ENCODE measurements at regions not wholly inside any gene's neighbourhood (a gene's known extent, or its start where the extent isn't known, plus 50 kb on each side); places are given as distances from the start of the nearest gene placed in this dataset.

- no peak for DNase-seq
Measured at GRCh38 chr5:2696156-2696807, 55.2 kb downstream of the IRX2 start.

- DNase-seq: no peak
Measured at GRCh38 chr5:2695200-2695891, 56.1 kb downstream of the IRX2 start.

- no peak for DNase-seq
Measured at GRCh38 chr5:2691530-2691929, 59.9 kb downstream of the IRX2 start.

- DNase-seq: no peak
Measured at GRCh38 chr5:2690293-2690692, 61.2 kb downstream of the IRX2 start.

DNA sequence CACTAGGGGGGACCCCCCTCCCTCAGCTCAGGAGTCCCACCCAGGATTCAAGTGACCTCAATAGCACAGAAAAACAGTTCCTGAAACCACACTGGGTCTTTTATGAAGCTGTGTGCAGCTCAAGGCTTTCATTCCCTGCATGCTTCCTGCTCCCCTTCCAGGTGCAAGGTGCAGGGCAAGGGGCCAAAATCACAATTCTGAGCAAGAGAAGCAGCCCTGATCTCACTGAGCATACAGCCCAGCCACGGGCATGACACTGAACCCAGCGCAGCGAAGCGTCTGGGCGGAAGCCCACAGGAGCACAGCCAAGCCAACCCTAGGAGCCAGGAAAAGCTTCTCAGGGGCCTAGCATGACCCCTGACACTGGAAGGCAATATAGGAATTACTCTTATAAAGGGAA, 62.9 kb downstream of the IRX2 start:
- no peak for DNase-seq

DNA sequence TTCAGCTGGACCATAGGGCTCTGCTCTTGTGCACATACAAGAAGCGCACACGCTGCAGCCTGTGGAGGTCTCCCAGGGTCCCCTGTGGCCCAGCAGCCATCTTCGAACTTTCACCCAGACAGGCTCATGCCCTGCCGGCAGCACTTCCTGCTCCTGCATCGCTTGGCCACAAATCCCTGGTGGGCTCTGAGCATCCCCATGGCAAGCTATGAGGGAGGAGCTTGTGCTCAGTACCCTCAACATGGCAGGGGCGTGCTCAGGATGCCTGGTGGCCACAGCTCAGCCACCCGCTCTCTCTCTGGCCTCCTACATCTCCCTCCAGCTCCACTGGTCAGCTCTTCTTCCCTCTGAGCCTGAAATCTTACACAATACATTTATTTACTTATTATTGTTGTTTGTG, 63.7 kb downstream of the IRX2 start:
- no peak for DNase-seq

DNA sequence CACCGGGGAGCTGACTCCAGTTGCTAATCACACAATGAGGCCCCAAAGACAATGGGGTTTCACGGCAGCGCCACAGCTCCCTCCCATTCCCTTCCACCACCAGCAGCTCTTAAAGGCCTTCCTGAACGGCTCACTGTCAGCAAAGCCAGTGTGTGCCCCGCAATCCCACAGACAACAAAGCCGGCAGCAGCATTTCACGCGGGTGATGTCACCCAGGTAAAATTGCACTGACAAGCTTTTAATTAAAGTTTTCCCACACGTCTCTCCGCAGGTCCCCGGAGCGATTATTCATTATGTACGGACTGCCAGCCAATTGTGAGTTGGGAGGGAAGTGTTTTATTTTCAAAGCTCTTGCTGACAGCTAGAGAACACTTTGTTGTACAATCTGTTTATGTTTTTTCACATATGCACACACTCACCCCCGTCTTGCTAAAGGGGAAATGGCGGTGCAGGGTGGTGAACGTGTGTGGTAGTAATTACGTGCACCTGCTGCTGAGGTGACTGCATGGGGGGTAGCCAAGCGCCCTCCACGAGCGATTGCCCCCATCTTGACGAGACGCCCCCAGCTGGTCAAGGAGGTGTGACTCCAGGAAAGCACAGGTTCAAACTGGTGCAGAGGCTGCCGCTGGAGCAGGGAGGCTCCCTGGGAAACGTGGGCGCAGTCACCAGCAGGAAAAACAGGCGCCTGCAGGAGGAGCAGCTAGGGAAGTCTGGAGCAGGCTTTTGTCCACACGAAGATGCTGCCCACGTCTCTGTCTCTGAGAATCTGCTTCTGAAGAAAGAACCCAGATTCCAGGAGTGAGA, 65.0 kb downstream of the IRX2 start:
- no peak for DNase-seq

- DNase-seq: no peak
Measured at GRCh38 chr5:2685651-2686272, 65.7 kb downstream of the IRX2 start.

DNA sequence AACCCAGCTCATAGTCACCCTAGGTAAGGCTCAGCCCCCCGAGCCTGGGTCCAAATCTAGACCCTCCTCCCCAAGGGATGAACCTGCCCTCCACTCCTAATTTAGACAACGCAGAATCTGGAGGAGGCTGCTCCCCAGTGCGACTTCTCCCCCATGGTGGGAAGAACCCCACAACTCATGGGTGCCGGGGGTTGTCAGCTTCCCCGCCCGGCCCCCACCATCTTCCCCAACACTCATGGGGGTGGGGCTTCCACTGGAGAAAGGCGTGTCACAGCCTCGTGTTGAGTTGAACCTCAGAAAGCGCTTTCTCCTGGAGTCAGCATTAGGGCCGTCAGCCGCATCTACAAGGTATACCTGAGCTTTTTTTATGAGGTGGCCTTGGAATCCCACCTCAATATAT, 66.9 kb downstream of the IRX2 start:
- no peak for DNase-seq

DNA sequence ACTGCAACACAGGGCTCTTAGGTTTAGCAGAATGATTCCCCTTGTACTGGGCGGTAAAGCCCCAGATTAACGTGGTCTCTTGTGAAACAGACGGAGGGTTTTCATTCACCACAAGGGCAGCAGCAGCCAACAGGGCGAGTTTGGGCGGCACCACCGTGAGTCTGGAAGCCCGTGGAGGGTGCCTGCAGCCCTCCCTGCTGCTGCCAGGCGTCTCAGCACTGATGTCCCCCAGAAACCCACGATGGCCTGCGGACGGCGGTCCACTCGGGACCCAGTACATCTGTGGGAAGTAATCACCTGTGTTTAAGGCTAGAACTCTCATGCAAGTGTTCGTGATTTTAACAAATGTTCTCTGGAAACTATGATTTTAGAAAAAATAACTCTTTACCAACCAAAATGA, 67.8 kb downstream of the IRX2 start:
- no peak for DNase-seq

DNA sequence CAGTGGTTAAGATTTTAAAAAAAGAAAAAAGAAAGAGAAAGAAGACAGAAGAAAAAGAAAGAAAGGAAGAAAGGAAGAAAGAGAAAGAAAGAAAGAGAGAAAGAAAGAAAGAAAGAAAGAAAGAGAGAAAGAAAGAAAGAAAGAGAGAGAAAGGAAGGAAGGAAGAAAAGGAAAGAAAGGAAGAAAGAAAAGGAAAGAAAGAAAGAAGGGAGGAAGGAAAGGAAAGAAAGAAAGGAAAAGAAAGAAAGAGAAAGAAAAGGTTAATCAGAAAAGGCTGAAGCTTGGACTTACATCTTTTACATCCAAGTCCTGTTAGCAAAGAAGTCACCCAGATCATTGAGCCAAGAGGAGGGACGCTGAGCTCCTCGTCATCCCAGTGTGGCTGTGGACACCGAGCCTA, 70.0 kb downstream of the IRX2 start:
- no peak for DNase-seq

- DNase-seq: no peak
Measured at GRCh38 chr5:2680979-2681378, 70.5 kb downstream of the IRX2 start.

DNA sequence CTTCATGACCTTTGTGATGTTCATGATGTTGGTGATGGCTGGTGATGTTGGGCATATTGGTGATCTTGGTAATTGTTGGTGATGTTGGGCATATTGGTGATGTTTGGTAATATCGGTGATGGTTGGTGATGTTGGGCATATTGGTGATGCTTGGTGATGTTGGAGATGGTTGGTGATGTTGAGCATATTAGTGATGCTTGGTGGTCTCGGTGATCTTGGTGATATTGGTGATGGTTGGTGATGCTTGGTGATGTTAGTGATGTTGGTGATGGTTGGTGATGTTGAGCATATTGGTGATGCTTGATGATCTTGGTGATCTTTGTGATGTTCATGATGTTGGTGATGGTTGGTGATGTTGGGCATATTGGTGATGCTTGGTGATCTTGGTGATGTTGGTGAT, 73.8 kb downstream of the IRX2 start:
- no peak for DNase-seq

- no peak for DNase-seq
Measured at GRCh38 chr5:2675548-2675947, 75.9 kb downstream of the IRX2 start.

DNA sequence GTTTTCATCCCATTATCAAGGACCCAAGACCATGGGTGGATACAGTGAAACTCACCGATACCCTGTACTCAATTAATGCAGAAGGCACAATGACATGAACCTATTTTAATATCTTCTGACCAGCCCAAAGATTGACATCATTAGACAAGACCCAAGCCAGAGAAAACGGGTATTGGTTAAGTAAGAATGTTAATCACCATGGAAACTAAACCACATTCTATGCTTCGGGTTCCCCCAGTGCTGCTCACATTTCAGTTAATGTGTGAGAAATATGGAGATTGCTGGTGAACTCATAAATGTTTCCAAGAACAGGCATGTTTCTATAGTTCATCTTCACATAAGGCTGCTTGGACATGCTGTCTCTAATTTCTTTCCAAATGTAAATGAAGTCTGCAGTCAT, 77.0 kb downstream of the IRX2 start:
- DNase-seq: no peak

DNA sequence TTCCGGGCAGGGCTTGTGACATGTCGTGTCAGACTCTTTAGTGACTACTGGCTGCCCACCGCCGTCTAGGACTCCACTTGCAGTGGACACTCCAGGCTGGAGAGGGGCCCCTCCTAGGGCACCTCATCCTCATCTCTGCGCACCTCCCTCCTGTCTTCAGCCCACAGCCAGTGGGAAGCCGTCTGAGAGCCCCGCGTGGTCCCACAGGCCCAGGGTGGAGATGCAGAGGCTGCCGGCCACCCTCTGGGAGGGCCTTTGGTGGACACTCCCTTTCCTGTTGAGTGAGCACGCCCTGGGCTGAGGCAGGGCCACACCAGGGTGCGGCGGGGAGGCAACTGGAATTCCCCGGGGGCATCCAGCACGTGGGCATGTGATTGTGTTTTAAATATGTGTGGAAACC, 80.5 kb downstream of the IRX2 start:
- DNase-seq: no peak

- DNase-seq: no peak
Measured at GRCh38 chr5:2669913-2670312, 81.6 kb downstream of the IRX2 start.

- no peak for DNase-seq
Measured at GRCh38 chr5:2669259-2669658, 82.2 kb downstream of the IRX2 start.

DNA sequence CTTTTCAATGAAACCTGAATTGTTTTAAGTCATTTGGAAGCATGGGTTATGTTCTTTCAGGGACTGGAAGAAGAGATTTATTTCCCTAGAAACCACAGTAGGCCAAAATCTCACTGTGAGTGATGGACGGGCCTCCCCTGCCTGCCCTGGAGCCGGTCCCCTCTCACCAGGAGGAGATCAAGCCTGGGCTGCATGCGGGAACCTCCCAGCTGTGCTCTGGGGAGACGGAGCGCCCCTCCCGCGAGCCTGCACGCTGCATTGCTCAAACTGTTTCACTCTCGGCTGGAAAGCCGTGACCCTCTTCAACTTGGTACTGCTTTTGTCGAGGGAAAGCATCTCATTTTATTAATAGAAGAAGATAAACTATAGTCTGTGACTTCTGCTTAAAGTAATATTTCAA, 85.4 kb downstream of the IRX2 start:
- DNase-seq: no peak

GRCh38 chr5:2663489-2663888, 88.0 kb downstream of the IRX2 start:
- DNase-seq: no peak

DNA sequence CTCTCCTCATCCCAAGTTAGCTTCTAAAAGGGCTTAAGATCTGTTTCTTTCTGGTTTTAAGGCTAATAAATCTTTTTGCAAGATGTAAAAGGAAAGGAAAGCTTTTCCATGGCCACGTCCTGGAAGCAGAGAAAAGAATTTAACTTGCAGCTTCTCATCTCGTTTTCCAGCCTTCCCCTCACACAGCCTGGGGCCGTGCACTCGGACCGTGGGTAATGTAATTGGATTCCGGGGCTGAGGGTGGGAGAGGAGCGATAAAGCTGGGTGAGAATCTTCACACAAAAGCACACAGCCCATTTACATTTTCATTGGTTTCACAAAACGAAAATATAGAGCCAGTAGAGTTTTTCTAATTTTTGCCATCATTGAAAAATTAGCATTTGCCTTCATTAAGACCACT, 91.2 kb downstream of the IRX2 start:
- DNase-seq: no peak

DNA sequence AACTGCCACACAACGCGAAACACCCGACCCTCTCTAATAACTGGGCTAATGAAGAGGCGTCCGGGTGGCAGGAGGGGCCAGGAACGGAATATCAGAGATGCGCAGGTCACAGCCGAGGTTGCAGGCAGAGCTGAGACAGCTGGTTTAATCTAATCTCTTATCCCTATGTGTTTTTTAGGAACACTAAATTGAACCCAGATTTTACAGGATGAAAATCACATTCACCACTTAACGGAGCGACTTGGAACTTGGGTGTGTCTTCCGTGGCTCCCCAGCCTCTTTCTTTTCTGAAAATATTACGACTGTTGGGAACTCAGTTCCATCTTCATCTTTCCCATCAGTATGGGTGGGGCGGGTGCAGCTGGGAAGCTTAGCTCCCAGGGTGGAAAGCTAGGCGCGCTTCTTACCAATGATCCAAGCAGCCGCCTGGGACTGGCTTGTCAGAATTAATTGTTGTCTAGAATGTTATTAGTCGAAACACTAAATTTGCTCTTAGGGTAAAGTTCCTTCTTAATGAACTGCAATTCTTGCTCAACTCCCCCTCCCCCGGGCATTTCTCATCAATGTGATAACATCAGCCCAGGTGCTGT, 92.5 kb downstream of the IRX2 start:
- DNase-seq: no peak

GRCh38 chr5:2658447-2658846, 93.0 kb downstream of the IRX2 start:
- no peak for DNase-seq

Measured in hindlimb muscle (tissue), 1 donor.